H1 (cell line): ENCODE measurements at regions not wholly inside any gene's neighbourhood (a gene's known extent, or its start where the extent isn't known, plus 50 kb on each side); places are given as distances from the start of the nearest gene placed in this dataset.

Experiments
- CTCF ChIA-PET: fragments of 300-600 bp; sonication (Branson Sonifier 250); formaldehyde crosslinking; loops from one replicate; lab custom pipeline; 2021; ENCODE audit not compliant: partially characterized antibody; lab: Charles Lee
- POLR2A ChIA-PET: fragments of 300-600 bp; sonication (Branson Sonifier 250); formaldehyde crosslinking; loops from one replicate; lab custom pipeline; 2021; ENCODE audit warnings: inconsistent platforms; ENCODE audit not compliant: partially characterized antibody; lab: Charles Lee
- DNase-seq, 2 experiments: peaks; one replicate each; pipeline versions ENCODE4 v3.0.0 to v3.0.0-alpha.2; 2010 to 2022; ENCODE audit warnings: low spot score in 2 of 2, low read depth in 1 of 2, mixed read lengths in 1 of 2
- FAIRE-seq: peaks from 2 replicates; lab custom pipeline; 2011; peaks lifted over from hg19 to GRCh38; lab: Jason Lieb, UNC
- H2AFZ ChIP-seq: 2 replicates; pipeline ENCODE4 v1.8.1; 2012; ENCODE audit warnings: low read length, inconsistent platforms
- H2AK5ac ChIP-seq: 2 replicates; pipeline ENCODE4 v1.6.1; 2013; ENCODE audit warnings: low read depth, low read length
- H2BK120ac ChIP-seq: replicated peaks from 2 replicates; pipeline ENCODE3; 2013; ENCODE audit warnings: low read depth, low read length, inconsistent platforms
- H2BK12ac ChIP-seq: 2 replicates; pipeline ENCODE4 v1.6.1; 2013; ENCODE audit warnings: low read depth, low read length
- H2BK15ac ChIP-seq: 2 replicates; pipeline ENCODE4 v1.6.1; 2013; ENCODE audit warnings: low read length
- H2BK20ac ChIP-seq: 2 replicates; pipeline ENCODE4 v1.6.1; 2013; ENCODE audit warnings: low read length
- H2BK5ac ChIP-seq: 2 replicates; pipeline ENCODE4 v1.6.1; 2013; ENCODE audit warnings: low read depth, low read length
- H3K14ac ChIP-seq: 2 replicates; pipeline ENCODE4 v1.6.1; 2013; ENCODE audit warnings: inconsistent platforms; ENCODE audit not compliant: insufficient read length
- H3K18ac ChIP-seq: 2 replicates; pipeline ENCODE4 v1.6.1; 2013; ENCODE audit warnings: low read length; ENCODE audit errors: extremely low read depth
- H3K23ac ChIP-seq: 2 replicates; pipeline ENCODE4 v1.6.1; 2013; ENCODE audit warnings: inconsistent platforms; ENCODE audit not compliant: insufficient read length
- H3K23me2 ChIP-seq: 2 replicates; pipeline ENCODE4 v1.6.1; 2013; ENCODE audit warnings: low read depth, low read length
- H3K27ac ChIP-seq: 2 replicates; pipeline ENCODE4 v1.6.1; 2011; ENCODE audit warnings: low read depth, low read length, inconsistent platforms
- H3K27me3 ChIP-seq, 4 experiments: replicated peaks in 1 of 4; 1 replicate in 1 of 4; 2 replicates in 3 of 4; pipeline versions ENCODE4 v1.6.1 to v1.8.1; 2011 to 2013; ENCODE audit warnings: low read length in 3 of 4, mild to moderate bottlenecking in 3 of 4, inconsistent platforms in 2 of 4, mixed read lengths in 2 of 4, moderate library complexity in 1 of 4; ENCODE audit not compliant: control insufficient read depth in 3 of 4, insufficient read depth in 3 of 4; ENCODE audit errors: extremely low read depth in 1 of 4
- H3K36me3 ChIP-seq, 4 experiments: 2 replicates each; pipeline versions ENCODE4 v1.6.1 to v1.8.1; 2011 to 2013; ENCODE audit warnings: mild to moderate bottlenecking in 4 of 4, low read length in 3 of 4, moderate library complexity in 2 of 4, control low read depth in 1 of 4, inconsistent platforms in 1 of 4; ENCODE audit not compliant: insufficient read depth in 4 of 4, control insufficient read depth in 2 of 4
- H3K4ac ChIP-seq: replicated peaks from 2 replicates; pipeline ENCODE3; 2013; ENCODE audit warnings: low read length, low read depth, mixed read lengths, inconsistent platforms; ENCODE audit not compliant: insufficient read length
- H3K4me1 ChIP-seq, 4 experiments: replicated peaks in 1 of 4; 1 replicate in 1 of 4; 2 replicates in 3 of 4; pipeline versions ENCODE4 v1.6.1 to v1.8.1; 2011 to 2013; ENCODE audit warnings: low read length in 3 of 4, inconsistent platforms in 2 of 4, mixed read lengths in 1 of 4; ENCODE audit not compliant: insufficient read depth in 4 of 4, control insufficient read depth in 3 of 4
- H3K4me2 ChIP-seq, 2 experiments: 2 replicates each; pipeline versions ENCODE4 v1.6.1 to v1.8.1; 2011 to 2013; ENCODE audit warnings: low read depth in 2 of 2, low read length in 2 of 2, control low read depth in 1 of 2, inconsistent platforms in 1 of 2, mild to moderate bottlenecking in 1 of 2; ENCODE audit not compliant: insufficient read depth in 1 of 2
- H3K4me3 ChIP-seq, 4 experiments: fragments of 200-600, 300-600 bp in 1 of 4; sonication (generic), shearing (Covaris generic), sonication (Bioruptor Twin) in 1 of 4; 2 replicates each; pipeline versions ENCODE4 v1.5.1 to v1.8.1; 2011 to 2016; ENCODE audit warnings: low read length in 4 of 4, low read depth in 3 of 4, control low read depth in 2 of 4, inconsistent platforms in 2 of 4, mild to moderate bottlenecking in 2 of 4, mixed read lengths in 1 of 4, moderate library complexity in 1 of 4; ENCODE audit not compliant: insufficient read depth in 2 of 4; ENCODE audit errors: extremely low read depth in 1 of 4
- H3K56ac ChIP-seq: replicated peaks from 2 replicates; pipeline ENCODE3; 2013; ENCODE audit warnings: low read depth, mild to moderate bottlenecking, mixed read lengths, low read length, inconsistent platforms; ENCODE audit not compliant: insufficient read length
- H3K79me1 ChIP-seq: 2 replicates; pipeline ENCODE4 v1.6.1; 2013; ENCODE audit warnings: low read depth, low read length, control low read depth
- H3K79me2 ChIP-seq, 2 experiments: 2 replicates each; pipeline versions ENCODE4 v1.6.1 to v1.8.1; 2012 to 2013; ENCODE audit warnings: low read length in 2 of 2, mild to moderate bottlenecking in 2 of 2, inconsistent platforms in 1 of 2; ENCODE audit not compliant: insufficient read depth in 2 of 2, control insufficient read depth in 1 of 2
- H3K9ac ChIP-seq, 4 experiments: replicated peaks in 1 of 4; 1 replicate in 1 of 4; 2 replicates in 3 of 4; pipeline versions ENCODE4 v1.6.1 to v1.8.1; 2011 to 2013; ENCODE audit warnings: low read depth in 3 of 4, low read length in 3 of 4, control low read depth in 2 of 4, mild to moderate bottlenecking in 2 of 4, moderate library complexity in 2 of 4, inconsistent platforms in 1 of 4; ENCODE audit errors: extremely low read depth in 1 of 4
- H3K9me3 ChIP-seq, 2 experiments: 2 replicates each; pipeline versions ENCODE4 v1.6.1 to v1.8.1; 2012 to 2013; ENCODE audit warnings: mild to moderate bottlenecking in 2 of 2, moderate library complexity in 2 of 2, control low read depth in 1 of 2, inconsistent platforms in 1 of 2, low read depth in 1 of 2, low read length in 1 of 2, mixed read lengths in 1 of 2; ENCODE audit not compliant: insufficient read depth in 2 of 2
- H4K20me1 ChIP-seq, 2 experiments: replicated peaks in 1 of 2; 2 replicates each; pipeline versions ENCODE3 to v1.8.1; 2011 to 2013; ENCODE audit warnings: inconsistent platforms in 2 of 2, low read length in 2 of 2, mild to moderate bottlenecking in 1 of 2; ENCODE audit not compliant: insufficient read depth in 2 of 2, control insufficient read depth in 1 of 2
- H4K5ac ChIP-seq: 2 replicates; pipeline ENCODE4 v1.6.1; 2013; ENCODE audit warnings: low read length, low read depth, mixed read lengths, inconsistent platforms; ENCODE audit not compliant: insufficient read length
- H4K8ac ChIP-seq: 2 replicates; pipeline ENCODE4 v1.8.0; 2013; ENCODE audit warnings: mild to moderate bottlenecking, moderate library complexity, low read length, inconsistent platforms; ENCODE audit not compliant: insufficient read depth; ENCODE audit errors: extremely low read depth
- H4K91ac ChIP-seq: replicated peaks from 2 replicates; pipeline ENCODE3; 2013; ENCODE audit warnings: low read length, mixed read lengths, inconsistent platforms; ENCODE audit not compliant: insufficient read length
- BACH1 ChIP-seq: IDR thresholded peaks from 2 replicates; pipeline ENCODE4 v1.6.1; 2012; ENCODE audit warnings: low read length, improper control_type of control experiment
- BRCA1 ChIP-seq: IDR thresholded peaks from 2 replicates; pipeline ENCODE4 v1.6.1; 2012; ENCODE audit warnings: low read depth, low read length, improper control_type of control experiment
- CBX5 ChIP-seq: fragments of 300-800, 300-1000 bp; sonication (generic); IDR thresholded peaks from 2 replicates; pipeline ENCODE4 v1.7.1; 2016; ENCODE audit warnings: antibody characterized with exemption, low read length, low read depth
- CREB1 ChIP-seq: IDR thresholded peaks from 2 replicates; pipeline ENCODE4 v1.6.1; 2012; ENCODE audit warnings: inconsistent platforms
- CTBP2 ChIP-seq: IDR thresholded peaks from 2 replicates; pipeline ENCODE4 v1.7.0; 2011; ENCODE audit warnings: borderline replicate concordance, mild to moderate bottlenecking, moderate library complexity, mixed read lengths, low read length; ENCODE audit not compliant: insufficient read depth, insufficient read length
- EGR1 ChIP-seq: IDR thresholded peaks from 2 replicates; pipeline ENCODE4 v1.6.1; 2011; ENCODE audit warnings: low read depth, low read length, borderline replicate concordance
- EP300 ChIP-seq, 2 experiments: IDR thresholded peaks; 1 replicate in 1 of 2; 2 replicates in 1 of 2; pipeline ENCODE4 v1.6.1; 2011 to 2012; ENCODE audit warnings: low read depth in 2 of 2, low read length in 2 of 2, mild to moderate bottlenecking in 2 of 2, borderline replicate concordance in 1 of 2, inconsistent platforms in 1 of 2, moderate library complexity in 1 of 2
- HDAC2 ChIP-seq, 2 experiments: fragments of 300-600 bp in 1 of 2; sonication (generic) in 1 of 2; IDR thresholded peaks; 2 replicates each; pipeline ENCODE4 v1.6.1; 2011 to 2012; ENCODE audit warnings: low read depth in 2 of 2, low read length in 2 of 2, mild to moderate bottlenecking in 2 of 2, moderate library complexity in 2 of 2, borderline replicate concordance in 1 of 2, inconsistent platforms in 1 of 2
- KDM1A ChIP-seq: fragments of 200-600, 300-600 bp; sonication (generic); IDR thresholded peaks from 2 replicates; pipeline ENCODE4 v1.7.1; 2016; ENCODE audit warnings: mild to moderate bottlenecking, low read length, borderline replicate concordance
- POU5F1 ChIP-seq: IDR thresholded peaks from 2 replicates; pipeline ENCODE4 v1.6.1; 2011; ENCODE audit warnings: low read depth, mild to moderate bottlenecking, low read length, moderate library complexity
- RFX5 ChIP-seq: IDR thresholded peaks from 2 replicates; pipeline ENCODE4 v1.6.1; 2011; ENCODE audit warnings: low read depth, low read length, improper control_type of control experiment, borderline replicate concordance
- RNF2 ChIP-seq: fragments of 200-900, 300-1000 bp; sonication (generic); IDR thresholded peaks from 2 replicates; pipeline ENCODE4 v1.7.1; 2016; ENCODE audit warnings: borderline replicate concordance, low read depth, mild to moderate bottlenecking, antibody characterized with exemption, low read length; ENCODE audit not compliant: poor library complexity, severe bottlenecking; ENCODE audit errors: missing control alignments
- SIX5 ChIP-seq: IDR thresholded peaks from 2 replicates; pipeline ENCODE4 v1.6.1; 2011; ENCODE audit warnings: mild to moderate bottlenecking, low read depth, low read length
- WGBS, 2 experiments: shearing (Covaris generic) in 1 of 2; methylation state at CpG; one replicate each; pipeline versions ENCODE4 v1.1.6 to v1.1.7; 2013 to 2015; ENCODE audit warnings: low lambda C conversion rate in 2 of 2, mixed read lengths in 2 of 2, inconsistent platforms in 1 of 2, low coverage in 1 of 2, missing lambda C conversion rate in 1 of 2; ENCODE audit not compliant: insufficient replicate concordance in 2 of 2, insufficient coverage in 1 of 2, insufficient read length in 1 of 2; ENCODE audit errors: extremely low coverage in 1 of 2, missing lambda C conversion rate in 1 of 2; 5-methylcytosine and 5-hydroxymethylcytosine counted together
- TF ChIP-seq, protein P1 (sequence below): IDR thresholded peaks from 2 replicates; pipeline ENCODE4 v1.6.1; 2011; ENCODE audit warnings: low read length, improper control_type of control experiment

DNA sequence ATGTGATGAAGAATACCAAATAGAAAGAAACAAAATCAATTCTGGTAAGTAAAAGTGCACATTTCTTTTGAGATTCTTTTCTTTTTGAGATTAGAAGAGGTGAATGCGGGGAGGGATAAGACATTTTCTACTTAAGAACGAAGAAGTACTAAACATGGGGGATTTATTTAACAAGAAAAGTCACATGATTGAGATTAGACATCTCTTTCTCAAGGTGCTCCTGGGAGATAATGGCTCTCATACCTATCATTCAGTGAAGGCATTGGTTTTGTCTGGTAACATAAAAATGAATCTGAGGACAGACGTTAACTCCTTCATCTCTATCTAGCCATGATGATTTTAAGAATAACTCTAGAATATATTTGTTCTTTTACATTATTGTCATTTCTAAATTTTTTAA, 147.9 kb upstream of the SAMSN1 start:
- no peak overlapping the region for H4K5ac ChIP-seq
- H3K23ac ChIP-seq = no peak overlapping the region
- no peak overlapping the region for H2BK120ac ChIP-seq
- H3K56ac ChIP-seq = no peak overlapping the region
- no peaks in the 10 kb centered on the region for H3K79me1 ChIP-seq
- H3K4me2 ChIP-seq = no peak overlapping the region
- no peak overlapping the region for H3K4ac ChIP-seq
- H2BK20ac ChIP-seq = no peak overlapping the region
- H4K8ac ChIP-seq = no peak overlapping the region
- H2AFZ ChIP-seq = no peak overlapping the region
- no peaks in the 10 kb centered on the region for H3K9me3 ChIP-seq
- H2BK12ac ChIP-seq = no peak overlapping the region
- DNase-seq (no peak), FAIRE-seq (no peak)
- H3K9ac ChIP-seq = no peak overlapping the region
- no peaks in the 10 kb centered on the region for H3K79me2 ChIP-seq
- H3K14ac ChIP-seq = no peak overlapping the region
- no peaks in the 10 kb centered on the region for H4K20me1 ChIP-seq
- H3K36me3 ChIP-seq = no peaks in the 10 kb centered on the region
- ChIA-PET POLR2A (no interaction called here), CTCF (no interaction called here)
- no peak overlapping the region for H3K18ac ChIP-seq
- no peak overlapping the region for H2BK5ac ChIP-seq
- H3K4me1 ChIP-seq = peaks cover 0 to 3% (median 0%) of the 10 kb centered on the region in 4 experiments; a peak in 1 of 7 replicates
- H3K27me3 ChIP-seq = no peaks in the 10 kb centered on the region
- no peak overlapping the region for H2AK5ac ChIP-seq
- H4K91ac ChIP-seq = no peak overlapping the region
- H3K27ac ChIP-seq = no peak overlapping the region
- H3K23me2 ChIP-seq = no peaks in the 10 kb centered on the region
- no peak overlapping the region for H3K4me3 ChIP-seq
- no peak overlapping the region for H2BK15ac ChIP-seq
- WGBS, 2 experiments = 99% methylated on average over 3 of the region's 3 CpGs; no CpG with 5 or more reads in 1 of the 2 experiments
- TF ChIP-seq EP300 (IDR thresholded peaks at IDR 0.05; ENCODE audit: borderline replicate concordance in 1 of 2, low read depth in 2 of 2, low read length in 2 of 2) (no peak), CBX5 (no peak), HDAC2 (IDR thresholded peaks at IDR 0.05; ENCODE audit: borderline replicate concordance in 1 of 2, low read depth in 2 of 2, low read length in 2 of 2) (no peak), POU5F1 (no peak), BACH1 (no peak), CREB1 (no peak), KDM1A (no peak), RNF2 (no peak), EGR1 (no peak), CTBP2 (no peak), RFX5 (no peak), SIX5 (no peak), BRCA1 (no peak)
- TF ChIP-seq, protein P1, sequence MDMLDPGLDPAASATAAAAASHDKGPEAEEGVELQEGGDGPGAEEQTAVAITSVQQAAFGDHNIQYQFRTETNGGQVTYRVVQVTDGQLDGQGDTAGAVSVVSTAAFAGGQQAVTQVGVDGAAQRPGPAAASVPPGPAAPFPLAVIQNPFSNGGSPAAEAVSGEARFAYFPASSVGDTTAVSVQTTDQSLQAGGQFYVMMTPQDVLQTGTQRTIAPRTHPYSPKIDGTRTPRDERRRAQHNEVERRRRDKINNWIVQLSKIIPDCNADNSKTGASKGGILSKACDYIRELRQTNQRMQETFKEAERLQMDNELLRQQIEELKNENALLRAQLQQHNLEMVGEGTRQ = no peak
